ENCODE measurements at regions not wholly inside any gene's neighbourhood (a gene's known extent, or its start where the extent isn't known, plus 50 kb on each side); places are given as distances from the start of the nearest gene placed in this dataset.
"Not testable (repeated sequence)": the region's sequence is repeated elsewhere in the genome, so short reads cannot be mapped to it uniquely, and the experiment has no call there.

DNA sequence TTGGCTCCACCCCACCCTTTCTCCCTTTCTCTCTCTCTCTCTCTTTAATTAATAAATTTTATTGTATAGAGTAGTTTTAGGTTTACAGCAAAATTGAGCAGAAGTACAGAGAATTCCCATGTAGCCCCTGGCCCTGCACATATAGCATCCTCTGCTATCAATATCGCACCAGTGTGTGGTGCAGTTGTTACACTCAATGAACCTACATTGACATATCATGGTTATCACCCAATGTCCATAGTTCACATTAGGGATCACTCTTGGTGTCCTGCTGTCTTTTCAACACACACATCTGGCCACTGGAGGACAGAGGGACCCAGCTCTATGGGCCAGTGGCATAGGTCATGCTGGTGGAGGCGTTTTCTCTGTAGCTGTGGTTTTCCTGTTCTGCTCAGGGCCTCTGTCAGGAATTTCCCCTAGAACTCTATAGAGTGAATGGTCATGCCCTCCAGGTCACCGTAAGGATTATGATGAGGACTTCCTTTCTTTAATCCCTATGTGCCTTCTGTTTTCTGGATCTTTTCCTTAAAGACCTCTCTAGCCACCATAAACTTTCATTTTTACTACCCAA, 98.2 kb upstream of the NAV2 start:
- Histone ChIP-seq H3F3A (ENCODE audit: control insufficient read depth, insufficient read depth) (no peaks in the 10 kb centered on the region), H3K79me2 (ENCODE audit: control insufficient read depth, low read length) (no peaks in the 10 kb centered on the region), H3K27ac (ENCODE audit: low read depth, low read length) (no peak overlapping the region), H4K20me1 (ENCODE audit: control insufficient read depth, insufficient read depth, low read depth, low read length) (no peaks in the 10 kb centered on the region), H3K9me3 (ENCODE audit: control insufficient read depth, insufficient read depth, low read length) (no peaks in the 10 kb centered on the region), H3K4me2 (ENCODE audit: low read length) (no peak overlapping the region), H3K27me3 (ENCODE audit: control insufficient read depth, low read length) (no peaks in the 10 kb centered on the region), H3K9me2 (replicated peaks; ENCODE audit: control insufficient read depth, low read length) (no peaks in the 10 kb centered on the region), H3K4me3 (ENCODE audit: low read length) (no peak overlapping the region), H3K4me1 (ENCODE audit: control insufficient read depth, low read length) (no peaks in the 10 kb centered on the region), H3K36me3 (ENCODE audit: control insufficient read depth, low read length) (no peaks in the 10 kb centered on the region)
- no peak for TF ChIP-seq EZH2phosphoT487 (IDR thresholded peaks at IDR 0.05; ENCODE audit: borderline replicate concordance, low read length)
- TF ChIP-seq, protein P1, sequence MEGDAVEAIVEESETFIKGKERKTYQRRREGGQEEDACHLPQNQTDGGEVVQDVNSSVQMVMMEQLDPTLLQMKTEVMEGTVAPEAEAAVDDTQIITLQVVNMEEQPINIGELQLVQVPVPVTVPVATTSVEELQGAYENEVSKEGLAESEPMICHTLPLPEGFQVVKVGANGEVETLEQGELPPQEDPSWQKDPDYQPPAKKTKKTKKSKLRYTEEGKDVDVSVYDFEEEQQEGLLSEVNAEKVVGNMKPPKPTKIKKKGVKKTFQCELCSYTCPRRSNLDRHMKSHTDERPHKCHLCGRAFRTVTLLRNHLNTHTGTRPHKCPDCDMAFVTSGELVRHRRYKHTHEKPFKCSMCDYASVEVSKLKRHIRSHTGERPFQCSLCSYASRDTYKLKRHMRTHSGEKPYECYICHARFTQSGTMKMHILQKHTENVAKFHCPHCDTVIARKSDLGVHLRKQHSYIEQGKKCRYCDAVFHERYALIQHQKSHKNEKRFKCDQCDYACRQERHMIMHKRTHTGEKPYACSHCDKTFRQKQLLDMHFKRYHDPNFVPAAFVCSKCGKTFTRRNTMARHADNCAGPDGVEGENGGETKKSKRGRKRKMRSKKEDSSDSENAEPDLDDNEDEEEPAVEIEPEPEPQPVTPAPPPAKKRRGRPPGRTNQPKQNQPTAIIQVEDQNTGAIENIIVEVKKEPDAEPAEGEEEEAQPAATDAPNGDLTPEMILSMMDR (IDR thresholded peaks at IDR 0.05; ENCODE audit: low read depth, low read length, poor library complexity, severe bottlenecking) = no peak

DNA sequence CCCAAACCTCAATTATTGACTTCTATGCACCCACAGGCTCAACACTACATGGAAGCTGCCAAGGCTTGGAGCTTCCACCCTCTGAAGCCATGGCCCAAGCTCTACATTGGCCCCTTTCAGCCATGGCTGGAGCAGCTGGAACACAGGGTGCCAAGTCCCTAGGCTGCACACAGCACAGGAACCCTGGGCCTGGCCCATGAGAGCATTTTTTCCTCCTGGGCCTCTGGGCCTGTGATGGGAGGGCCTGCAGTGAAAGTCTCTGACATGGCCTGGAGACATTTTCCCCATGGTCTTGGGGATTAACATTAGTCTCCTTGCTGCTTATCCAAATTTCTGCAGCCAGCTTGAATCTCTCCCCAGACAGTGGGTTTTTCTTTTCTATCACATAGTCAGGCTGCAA, 100.6 kb upstream of the NAV2 start:
- not testable (repeated sequence) for H3F3A ChIP-seq (ENCODE audit: control insufficient read depth, insufficient read depth); H3K27ac ChIP-seq (ENCODE audit: low read depth, low read length); H3K36me3 ChIP-seq (ENCODE audit: control insufficient read depth, low read length); H3K9me3 ChIP-seq (ENCODE audit: control insufficient read depth, insufficient read depth, low read length); H4K20me1 ChIP-seq (ENCODE audit: control insufficient read depth, insufficient read depth, low read depth, low read length); H3K9me2 ChIP-seq (replicated peaks; ENCODE audit: control insufficient read depth, low read length); H3K27me3 ChIP-seq (ENCODE audit: control insufficient read depth, low read length); H3K4me1 ChIP-seq (ENCODE audit: control insufficient read depth, low read length); H3K4me2 ChIP-seq (ENCODE audit: low read length); H3K79me2 ChIP-seq (ENCODE audit: control insufficient read depth, low read length); H3K4me3 ChIP-seq (ENCODE audit: low read length)

DNA sequence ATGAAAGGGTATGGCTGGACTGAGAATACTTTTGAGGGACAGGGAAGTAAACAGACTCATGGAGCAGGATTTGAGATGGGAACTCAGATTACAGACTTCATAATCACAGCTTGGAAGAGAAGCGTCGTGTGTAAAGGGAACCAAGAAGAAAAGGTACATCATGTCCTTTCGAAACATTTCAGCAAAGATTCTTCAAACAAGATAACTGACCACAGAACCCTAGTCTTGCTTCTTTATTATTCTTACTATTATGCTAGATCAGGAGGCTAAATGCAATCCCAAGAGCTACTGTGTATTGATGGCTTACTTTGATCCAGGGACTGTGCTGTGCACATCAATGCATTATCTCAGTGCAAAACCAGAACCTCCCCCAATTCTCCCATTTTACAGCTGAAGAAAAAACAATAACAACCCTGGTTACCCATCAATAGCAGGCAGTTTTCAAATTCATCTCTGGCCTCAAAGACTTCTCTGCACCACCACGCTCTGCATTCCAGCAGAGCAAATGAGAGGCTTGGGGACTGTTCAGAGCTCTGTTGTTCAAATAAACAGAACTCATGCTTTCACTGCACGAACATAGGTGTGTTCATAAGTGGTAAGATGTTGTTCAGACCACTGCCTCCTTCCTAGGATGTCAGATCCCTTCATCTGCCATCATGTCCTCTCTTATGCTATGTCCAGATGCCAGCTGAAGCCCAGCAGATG, 104.8 kb upstream of the NAV2 start:
- no peak overlapping the region for H3K4me3 ChIP-seq (ENCODE audit: low read length)
- no peaks in the 10 kb centered on the region for H3K79me2 ChIP-seq (ENCODE audit: control insufficient read depth, low read length)
- H3K36me3 ChIP-seq (ENCODE audit: control insufficient read depth, low read length) = no peaks in the 10 kb centered on the region
- no peak overlapping the region for H3K27ac ChIP-seq (ENCODE audit: low read depth, low read length)
- no peaks in the 10 kb centered on the region for H3K9me3 ChIP-seq (ENCODE audit: control insufficient read depth, insufficient read depth, low read length)
- no peaks in the 10 kb centered on the region for H3K9me2 ChIP-seq (replicated peaks; ENCODE audit: control insufficient read depth, low read length)
- H3K4me2 ChIP-seq (ENCODE audit: low read length) = no peak overlapping the region
- no peak for TF ChIP-seq EZH2phosphoT487 (IDR thresholded peaks at IDR 0.05; ENCODE audit: borderline replicate concordance, low read length)
- TF ChIP-seq, protein P1 (IDR thresholded peaks at IDR 0.05; ENCODE audit: low read depth, low read length, poor library complexity, severe bottlenecking) = no peak
- no peaks in the 10 kb centered on the region for H4K20me1 ChIP-seq (ENCODE audit: control insufficient read depth, insufficient read depth, low read depth, low read length)
- H3K27me3 ChIP-seq (ENCODE audit: control insufficient read depth, low read length) = no peaks in the 10 kb centered on the region
- no peaks in the 10 kb centered on the region for H3K4me1 ChIP-seq (ENCODE audit: control insufficient read depth, low read length)
- no peaks in the 10 kb centered on the region for H3F3A ChIP-seq (ENCODE audit: control insufficient read depth, insufficient read depth)

DNA sequence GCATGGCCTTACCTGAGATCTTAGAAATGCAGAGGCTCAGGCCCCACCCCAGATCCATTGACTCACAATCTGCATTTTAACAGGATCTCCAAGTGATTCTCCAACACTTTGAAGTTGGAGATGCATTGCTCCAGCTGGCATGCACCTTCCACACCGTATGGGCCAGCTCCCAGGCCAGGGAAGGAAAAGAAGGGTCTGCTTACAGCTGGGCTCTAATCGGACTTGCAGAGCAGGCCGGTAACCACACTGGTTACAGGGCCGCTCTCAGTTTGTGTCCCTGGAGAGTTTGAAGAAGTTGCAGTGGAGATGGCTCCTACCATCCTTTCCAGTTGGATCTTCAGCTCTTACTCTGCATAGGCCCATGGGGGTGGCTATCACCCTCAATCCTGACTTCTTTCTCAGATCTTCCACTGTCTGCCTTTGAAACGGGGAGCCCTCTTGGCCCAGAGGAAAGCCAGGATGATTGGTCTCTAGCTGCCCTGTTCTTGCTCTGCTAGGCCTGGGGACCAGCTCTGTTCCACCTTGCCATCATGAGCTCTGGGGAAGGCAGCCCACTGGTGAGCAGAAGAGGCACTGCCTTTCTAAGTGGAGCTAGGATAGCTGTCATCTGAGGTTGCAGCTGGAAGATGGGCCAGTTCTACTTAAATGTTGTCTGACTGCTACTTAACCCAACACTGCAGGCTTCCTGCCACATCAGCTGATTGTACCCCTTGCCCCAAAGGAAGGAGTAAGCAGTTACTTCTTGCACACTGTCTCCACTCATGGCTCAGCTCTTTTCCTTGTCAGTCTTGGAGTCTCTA, 105.6 kb upstream of the NAV2 start:
- Histone ChIP-seq H3K36me3 (ENCODE audit: control insufficient read depth, low read length) (no peaks in the 10 kb centered on the region), H3K79me2 (ENCODE audit: control insufficient read depth, low read length) (no peaks in the 10 kb centered on the region), H3K27ac (ENCODE audit: low read depth, low read length) (no peak overlapping the region), H4K20me1 (ENCODE audit: control insufficient read depth, insufficient read depth, low read depth, low read length) (no peaks in the 10 kb centered on the region), H3K4me1 (ENCODE audit: control insufficient read depth, low read length) (no peaks in the 10 kb centered on the region), H3K9me2 (replicated peaks; ENCODE audit: control insufficient read depth, low read length) (no peaks in the 10 kb centered on the region), H3K4me3 (ENCODE audit: low read length) (no peak overlapping the region), H3K9me3 (ENCODE audit: control insufficient read depth, insufficient read depth, low read length) (no peaks in the 10 kb centered on the region), H3F3A (ENCODE audit: control insufficient read depth, insufficient read depth) (no peaks in the 10 kb centered on the region), H3K27me3 (ENCODE audit: control insufficient read depth, low read length) (no peaks in the 10 kb centered on the region), H3K4me2 (ENCODE audit: low read length) (no peak overlapping the region)
- TF ChIP-seq, protein P1 (IDR thresholded peaks at IDR 0.05; ENCODE audit: low read depth, low read length, poor library complexity, severe bottlenecking) = no peak
